ENCODE measurements at regions not wholly inside any gene's neighbourhood (a gene's known extent, or its start where the extent isn't known, plus 50 kb on each side); places are given as distances from the start of the nearest gene placed in this dataset.

- DNase-seq (ENCODE audit: low read depth in 2 of 2, low spot score in 1 of 2), result no peak
Measured at GRCh38 chr3:151992326-151993041, 119.0 kb downstream of the SUCNR1 start.

GRCh38 chr3:151995091-151995490 lies 121.6 kb downstream of the SUCNR1 start:
- no peak for DNase-seq (ENCODE audit: low read depth in 2 of 2, low spot score in 1 of 2)

- DNase-seq (ENCODE audit: low read depth in 2 of 2, low spot score in 1 of 2), result no peak
Measured at GRCh38 chr3:151998744-151999143, 125.3 kb downstream of the SUCNR1 start.

- no peak for DNase-seq (ENCODE audit: low read depth in 2 of 2, low spot score in 1 of 2)
Measured at GRCh38 chr3:151999936-152000335, 126.5 kb downstream of the SUCNR1 start.

- DNase-seq (ENCODE audit: low read depth in 2 of 2, low spot score in 1 of 2), result no peak
Measured at GRCh38 chr3:152011812-152012735, 138.6 kb downstream of the SUCNR1 start.

GRCh38 chr3:152019508-152019907 lies 146.1 kb downstream of the SUCNR1 start:
- no peak for DNase-seq (ENCODE audit: low read depth in 2 of 2, low spot score in 1 of 2)

- no peak for DNase-seq (ENCODE audit: low read depth in 2 of 2, low spot score in 1 of 2)
Measured at GRCh38 chr3:152021951-152022461, 148.6 kb downstream of the SUCNR1 start.

GRCh38 chr3:152026033-152026556 lies 152.7 kb downstream of the SUCNR1 start:
- DNase-seq (ENCODE audit: low read depth in 2 of 2, low spot score in 1 of 2), result no peak

- DNase-seq (ENCODE audit: low read depth in 2 of 2, low spot score in 1 of 2), result no peak
Measured at GRCh38 chr3:152030320-152030719, 156.9 kb downstream of the SUCNR1 start.

GRCh38 chr3:152031321-152031720 lies 157.9 kb downstream of the SUCNR1 start:
- DNase-seq (ENCODE audit: low read depth in 2 of 2, low spot score in 1 of 2), result no peak

GRCh38 chr3:152037297-152037696 lies 163.9 kb downstream of the SUCNR1 start:
- no peak for DNase-seq (ENCODE audit: low read depth in 2 of 2, low spot score in 1 of 2)

- no peak for DNase-seq (ENCODE audit: low read depth in 2 of 2, low spot score in 1 of 2)
Measured at GRCh38 chr3:152037953-152038352, 164.5 kb downstream of the SUCNR1 start.

- no peak for DNase-seq (ENCODE audit: low read depth in 2 of 2, low spot score in 1 of 2)
Measured at GRCh38 chr3:152038490-152038889, 165.0 kb downstream of the SUCNR1 start.

- DNase-seq (ENCODE audit: low read depth in 2 of 2, low spot score in 1 of 2), result no peak
Measured at GRCh38 chr3:152039887-152040286, 166.4 kb downstream of the SUCNR1 start.

- no peak for DNase-seq (ENCODE audit: low read depth in 2 of 2, low spot score in 1 of 2)
Measured at GRCh38 chr3:152040319-152040718, 166.9 kb downstream of the SUCNR1 start.

- DNase-seq (ENCODE audit: low read depth in 2 of 2, low spot score in 1 of 2), result no peak
Measured at GRCh38 chr3:152043620-152044019, 170.2 kb downstream of the SUCNR1 start.

GRCh38 chr3:152046280-152046679 lies 172.8 kb downstream of the SUCNR1 start:
- no peak for DNase-seq (ENCODE audit: low read depth in 2 of 2, low spot score in 1 of 2)

GRCh38 chr3:152047465-152047864 lies 174.0 kb downstream of the SUCNR1 start:
- no peak for DNase-seq (ENCODE audit: low read depth in 2 of 2, low spot score in 1 of 2)

- DNase-seq (ENCODE audit: low read depth in 2 of 2, low spot score in 1 of 2), result no peak
Measured at GRCh38 chr3:152048831-152049230, 175.4 kb downstream of the SUCNR1 start.

GRCh38 chr3:152050903-152051302 lies 177.5 kb downstream of the SUCNR1 start:
- DNase-seq (ENCODE audit: low read depth in 2 of 2, low spot score in 1 of 2), result no peak

GRCh38 chr3:152051501-152052404 lies 178.3 kb downstream of the SUCNR1 start:
- DNase-seq (ENCODE audit: low read depth in 2 of 2, low spot score in 1 of 2), result no peak

Measured in stimulated activated CD8-positive, alpha-beta memory T cell treated with anti-CD3 and anti-CD28 coated beads, Interleukin-4, amount 100 ng/mL, for 1 hour (primary cell).